HG03196 (cell line): ENCODE measurements at regions not wholly inside any gene's neighbourhood (a gene's known extent, or its start where the extent isn't known, plus 50 kb on each side); places are given as distances from the start of the nearest gene placed in this dataset.
A peak's percentile ranks its signal among the peaks of the same experiment; 100 is the strongest.

Source experiments
- ATAC-seq: cut with Tn5 transposase; IDR thresholded peaks from one replicate; pipeline ENCODE4 v1.9.1; 2021; ENCODE audit not compliant: unreplicated experiment

DNA sequence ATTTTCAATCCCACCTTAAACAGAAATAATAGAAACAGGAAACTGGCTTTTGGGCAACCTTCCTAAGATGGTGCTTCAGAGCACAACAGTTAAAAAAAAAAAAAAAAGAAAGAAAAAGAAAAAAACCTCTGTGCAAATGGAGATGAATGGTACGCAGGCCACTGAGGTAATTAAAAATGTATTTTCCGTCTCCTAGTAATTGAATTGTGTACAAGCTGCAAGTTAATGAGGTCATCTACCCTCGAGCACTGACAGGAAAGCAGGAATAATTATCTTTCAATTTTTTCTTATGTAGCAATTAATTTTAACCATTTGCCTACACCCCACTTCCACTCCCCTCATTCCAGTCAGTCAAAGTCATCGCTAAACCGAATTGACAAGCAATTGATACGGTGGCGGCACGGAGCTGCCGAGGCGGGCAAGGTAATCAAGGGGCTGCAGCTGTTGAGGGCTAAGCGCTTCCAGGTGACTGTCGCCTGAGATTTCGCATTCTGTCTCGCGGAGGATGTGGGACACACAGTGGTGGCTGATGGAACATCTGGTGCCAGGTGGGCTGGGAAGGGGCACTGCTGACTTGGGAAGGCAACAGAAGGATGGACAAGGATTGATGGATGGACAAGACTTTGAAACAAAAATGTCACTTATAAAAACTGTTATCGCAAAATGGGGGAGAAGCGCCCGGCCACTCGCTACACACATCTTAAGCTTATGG is 109.4 kb downstream of the RCN1 start:
- ATAC-seq = no peak

DNA sequence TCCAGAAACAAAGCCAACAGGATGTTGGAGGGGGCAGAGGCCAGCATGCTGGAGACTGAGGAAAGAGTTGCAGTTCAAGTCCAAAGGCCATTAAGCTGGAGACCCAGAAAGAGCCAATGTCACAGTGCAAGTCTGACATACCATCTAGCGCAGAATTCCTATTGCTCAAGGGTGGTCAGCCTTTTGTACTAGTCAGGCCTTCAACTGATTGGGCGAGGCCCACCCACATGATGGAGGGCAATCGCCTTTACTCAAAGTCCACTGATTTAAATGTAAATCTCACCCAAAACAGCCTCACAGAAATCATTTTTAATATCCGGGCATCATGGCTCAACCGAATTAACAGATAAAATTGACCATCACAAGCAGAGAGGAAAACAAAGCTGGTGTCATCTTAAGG is 113.9 kb downstream of the RCN1 start:
- ATAC-seq = no peak

DNA sequence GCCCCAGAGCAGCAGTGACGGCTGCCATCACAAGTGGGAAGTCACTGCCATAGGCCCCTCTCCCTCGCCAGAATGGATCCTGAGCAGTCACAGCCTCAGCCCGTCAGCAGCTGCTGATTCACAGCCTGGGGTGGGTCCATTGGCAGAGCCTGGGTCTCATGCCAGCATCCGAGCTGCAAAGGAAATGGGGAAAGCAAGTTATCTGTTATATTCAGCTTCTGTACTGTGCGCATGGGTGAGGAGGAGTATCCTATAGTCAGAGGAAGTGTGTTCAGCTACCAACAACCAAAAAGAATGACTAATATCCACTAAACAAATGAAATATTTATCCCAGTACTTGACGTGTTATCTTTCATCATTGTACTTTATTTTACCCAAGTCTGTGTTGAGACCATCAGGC is 119.7 kb downstream of the RCN1 start:
- no peak for ATAC-seq

DNA sequence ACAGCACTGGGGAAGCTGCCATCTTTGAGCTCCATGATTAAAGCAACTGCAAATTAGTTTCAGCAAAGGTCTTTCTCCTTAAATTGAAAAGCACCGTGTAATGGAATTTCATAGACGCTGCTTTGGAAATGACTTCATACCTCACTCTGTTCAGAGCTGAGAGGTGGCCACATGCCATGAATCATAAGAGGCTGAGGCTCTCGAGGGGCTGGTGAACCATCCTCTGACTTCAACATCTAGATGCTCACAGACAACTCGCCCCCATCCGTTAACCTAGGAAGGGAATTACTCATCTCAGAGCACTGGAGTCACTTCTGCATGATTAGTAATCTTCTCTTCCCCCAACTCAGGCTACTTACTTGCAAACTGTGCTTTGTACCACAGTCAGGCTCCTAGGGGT is 122.3 kb downstream of the RCN1 start:
- no peak for ATAC-seq

DNA sequence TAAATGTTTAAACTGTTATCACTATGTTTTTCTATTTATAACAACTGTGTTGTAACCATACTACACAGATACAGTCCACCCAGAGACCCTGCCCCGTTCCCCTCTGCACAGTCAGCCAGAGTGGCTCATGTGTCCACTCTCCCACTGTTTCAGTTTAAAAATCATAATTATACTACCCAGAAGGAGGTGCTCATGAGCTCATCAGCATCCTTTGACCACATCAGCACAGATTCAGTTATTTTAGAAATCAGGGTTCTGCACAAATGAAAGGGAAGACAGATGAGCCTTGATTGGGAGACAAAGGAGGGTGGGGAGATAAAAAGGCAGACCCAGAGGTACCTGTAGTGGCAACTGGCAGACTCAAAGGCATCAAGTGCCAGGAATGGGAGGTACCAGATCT is 124.3 kb downstream of the RCN1 start:
- no peak for ATAC-seq

DNA sequence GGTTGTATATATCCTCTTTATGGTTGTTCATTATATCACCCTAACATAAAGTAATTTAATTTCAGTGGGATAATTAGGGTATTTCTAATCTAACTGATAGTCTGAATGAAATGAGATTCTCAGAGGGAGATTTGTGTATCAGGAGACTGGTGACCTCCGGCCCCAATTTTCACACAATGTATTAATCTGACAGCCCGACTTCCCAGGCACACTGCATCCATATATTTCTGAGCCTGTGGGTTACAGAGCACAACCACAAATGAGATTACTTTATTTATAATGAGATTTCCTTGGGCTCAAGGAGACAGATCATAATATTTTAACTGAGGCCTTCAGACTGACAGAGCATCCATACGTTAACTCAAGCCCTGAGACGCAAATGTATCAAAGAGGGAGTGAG is 125.9 kb downstream of the RCN1 start:
- no peak for ATAC-seq

DNA sequence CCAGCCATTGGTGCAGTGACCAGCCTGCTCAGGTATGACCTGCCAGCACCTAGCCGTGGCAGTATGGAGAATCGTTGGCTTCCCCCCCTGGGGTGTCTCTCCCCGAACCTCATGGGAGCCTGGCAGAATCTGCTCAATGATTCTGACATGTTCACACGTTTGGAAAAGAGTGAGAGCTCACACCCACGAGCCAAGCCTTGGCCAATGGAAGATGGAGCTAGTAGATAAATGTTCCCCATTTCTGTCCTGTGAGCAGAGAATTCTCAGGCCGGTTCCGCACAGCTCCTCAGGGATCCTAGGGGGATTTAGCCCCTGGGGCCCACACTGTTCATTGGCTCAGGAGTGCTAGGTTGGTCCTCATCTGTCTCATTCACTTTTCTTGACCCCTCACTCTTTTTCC is 128.4 kb downstream of the RCN1 start:
- no peak for ATAC-seq

DNA sequence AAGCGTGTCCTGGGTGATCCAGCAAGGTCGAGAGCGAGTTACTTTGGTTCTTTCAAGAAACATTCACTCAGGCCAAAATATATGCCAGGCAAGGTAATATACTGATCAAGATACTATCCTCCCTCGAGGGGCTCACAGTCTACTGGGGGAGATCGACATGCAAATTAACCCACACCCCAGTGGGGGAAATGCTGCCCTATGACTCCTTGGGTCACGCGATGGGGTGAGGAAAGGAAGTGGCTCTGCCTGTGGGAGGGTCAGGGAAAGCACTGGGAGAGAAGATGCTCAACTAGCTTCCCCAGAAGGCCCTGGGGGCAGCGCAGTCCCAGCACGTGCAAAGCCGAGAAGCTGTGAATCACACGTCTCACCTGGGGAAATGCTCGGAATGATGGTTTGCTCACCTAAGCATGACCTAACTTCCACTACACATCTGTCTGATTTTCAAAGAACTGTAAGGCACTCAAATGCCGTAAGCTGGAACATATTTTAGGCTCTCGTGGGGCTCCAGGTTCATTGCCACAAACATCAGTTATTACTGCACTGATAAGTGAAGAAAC is 130.7 kb downstream of the RCN1 start:
- no peak for ATAC-seq

DNA sequence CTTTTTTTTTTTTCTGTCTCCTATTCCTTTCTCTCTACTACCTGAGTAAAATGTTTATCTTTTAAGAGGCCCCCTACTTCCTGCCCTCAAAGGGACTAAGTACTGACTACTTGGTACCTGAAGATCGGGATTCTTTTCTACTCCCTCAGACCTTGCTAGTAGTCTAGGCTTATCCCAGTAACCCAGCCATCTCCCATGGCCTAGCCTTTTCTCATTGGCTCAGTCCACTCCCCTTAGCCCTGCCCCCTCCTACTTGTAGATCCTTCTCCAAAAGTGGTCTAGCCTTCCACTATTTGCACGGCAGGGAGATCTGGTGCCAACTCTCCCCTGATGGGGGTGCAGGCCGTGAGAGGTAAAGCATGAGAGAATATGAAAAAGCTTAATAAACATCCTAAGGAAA is 133.7 kb downstream of the RCN1 start:
- no peak for ATAC-seq

DNA sequence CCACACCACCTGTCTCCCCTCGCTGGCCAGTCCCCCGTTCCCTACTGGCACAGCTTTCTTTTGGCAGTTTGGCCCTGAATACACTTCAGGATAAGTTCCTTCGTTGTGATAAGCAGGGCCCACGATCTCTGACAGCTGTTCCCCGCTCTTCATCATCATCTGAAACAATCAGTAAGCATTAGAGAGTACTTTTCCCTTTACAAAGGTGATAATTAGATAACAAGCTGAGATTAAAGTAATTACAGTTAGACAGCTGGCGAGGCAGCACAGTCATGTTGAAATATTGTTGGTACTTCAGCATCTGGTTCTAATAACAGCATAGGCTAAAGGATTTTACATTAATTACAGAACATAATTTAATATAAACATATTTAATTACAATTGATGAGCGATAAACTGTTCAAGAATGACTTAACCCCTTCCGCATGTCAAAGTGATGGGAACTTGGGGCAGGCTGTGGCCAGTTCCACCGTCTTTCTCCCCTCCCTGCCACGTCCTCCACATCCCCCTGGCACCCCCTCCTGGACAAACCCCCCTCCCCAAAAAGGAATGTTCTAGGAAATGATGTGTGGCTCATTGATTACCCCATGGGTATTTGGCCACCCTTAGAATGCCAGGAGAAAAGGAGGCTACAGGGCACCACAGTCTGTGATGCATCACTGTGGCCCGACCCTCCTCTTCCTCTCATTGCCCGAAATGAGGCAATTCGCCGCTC is 134.9 kb downstream of the RCN1 start:
- ATAC-seq = no peak

DNA sequence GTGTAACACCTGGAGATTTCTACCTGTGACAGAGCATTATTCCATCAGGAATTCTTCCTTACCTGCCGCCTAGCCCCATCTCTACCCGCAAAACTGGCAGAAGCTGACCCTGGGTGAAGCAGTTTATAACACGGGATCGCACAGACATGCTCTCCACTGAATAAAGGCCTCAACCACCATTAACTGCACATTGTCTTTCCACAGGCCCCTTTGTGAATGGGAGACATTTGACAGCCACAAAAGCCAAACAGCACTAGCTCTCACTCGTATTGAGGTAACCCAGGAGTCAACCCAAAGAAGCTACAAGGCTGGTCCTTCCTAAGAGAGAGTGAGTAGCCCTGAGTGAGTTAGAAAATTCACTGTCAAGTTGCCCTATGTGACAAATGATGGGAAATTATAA is 135.6 kb downstream of the RCN1 start:
- ATAC-seq = no peak

DNA sequence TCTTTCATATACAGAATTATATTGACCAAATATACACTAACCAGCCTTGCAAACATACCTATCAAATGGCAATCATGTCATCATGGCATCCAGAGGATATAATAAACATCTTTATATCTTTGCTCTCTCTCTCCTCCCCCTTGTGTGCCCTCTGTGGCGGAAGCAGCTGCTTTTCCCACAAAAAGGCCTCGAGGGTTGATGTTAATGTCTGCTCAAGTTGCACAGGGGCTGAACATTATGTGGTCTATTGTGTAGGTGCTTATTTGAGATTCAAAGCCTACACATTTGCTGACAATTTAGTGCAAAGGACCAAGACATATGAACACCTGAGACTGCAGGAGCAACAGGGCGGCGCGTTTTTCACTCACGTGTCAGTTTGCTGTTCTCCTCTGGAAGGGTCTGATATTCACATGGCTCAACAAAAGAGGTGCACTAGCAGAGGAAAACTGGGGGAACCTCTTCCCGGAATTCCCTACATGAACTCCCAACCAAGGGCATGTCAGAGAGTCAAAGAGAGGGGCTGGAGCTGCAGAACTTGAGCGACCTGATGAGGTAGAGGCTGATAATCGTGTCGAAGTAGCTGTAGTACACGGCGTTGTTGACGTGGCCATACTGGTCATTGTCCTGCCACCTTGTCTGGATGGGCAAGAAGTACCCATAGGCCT is 138.8 kb downstream of the RCN1 start:
- ATAC-seq = no peak

DNA sequence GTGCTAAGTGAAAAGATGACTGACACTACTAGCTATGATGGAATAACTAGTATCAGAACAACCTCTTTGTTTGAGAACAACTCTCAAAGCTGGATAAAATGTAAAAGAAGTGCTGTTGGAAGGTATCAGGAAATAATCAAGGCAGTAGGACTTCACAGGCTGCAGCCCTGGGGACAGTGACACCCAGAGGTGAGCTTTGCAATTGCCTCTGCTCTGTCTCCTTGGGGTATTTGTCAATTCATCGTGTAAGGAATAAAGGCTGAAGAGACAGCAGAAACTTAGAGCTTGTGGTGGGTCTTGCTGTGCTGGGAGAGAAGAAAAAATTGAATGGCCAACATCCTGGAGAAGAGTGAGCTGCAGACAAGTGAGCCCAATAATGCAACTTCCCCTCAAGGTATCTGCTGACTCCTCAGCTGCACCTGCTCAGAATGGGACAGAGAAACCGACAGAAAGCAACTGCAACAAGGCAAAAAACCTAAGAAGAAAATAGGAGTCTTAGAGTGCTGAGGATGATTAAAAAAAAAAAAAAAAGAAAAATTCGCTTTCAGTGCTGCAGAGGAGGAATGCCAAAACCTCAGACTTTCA is 141.1 kb downstream of the RCN1 start:
- ATAC-seq = peak; percentile 80

DNA sequence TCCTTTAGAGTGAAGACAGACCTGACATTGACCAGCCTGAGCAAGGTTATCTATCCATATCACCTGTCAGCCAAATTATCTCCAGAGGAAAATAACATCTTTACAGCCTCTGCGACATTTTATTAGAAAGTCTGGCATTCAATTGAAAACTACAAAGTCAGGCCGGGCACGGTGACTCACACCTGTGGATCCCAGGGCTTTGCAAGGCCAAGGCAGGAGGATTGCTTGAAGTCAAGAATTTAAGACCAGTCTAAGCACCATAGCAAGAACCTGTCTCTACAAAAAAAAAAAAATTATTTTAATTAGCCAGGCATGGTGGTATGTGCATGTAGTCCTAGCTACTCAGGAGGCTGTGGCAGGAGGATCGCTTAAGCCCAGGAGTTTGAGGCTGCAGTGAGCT is 141.6 kb downstream of the RCN1 start:
- ATAC-seq = no peak

DNA sequence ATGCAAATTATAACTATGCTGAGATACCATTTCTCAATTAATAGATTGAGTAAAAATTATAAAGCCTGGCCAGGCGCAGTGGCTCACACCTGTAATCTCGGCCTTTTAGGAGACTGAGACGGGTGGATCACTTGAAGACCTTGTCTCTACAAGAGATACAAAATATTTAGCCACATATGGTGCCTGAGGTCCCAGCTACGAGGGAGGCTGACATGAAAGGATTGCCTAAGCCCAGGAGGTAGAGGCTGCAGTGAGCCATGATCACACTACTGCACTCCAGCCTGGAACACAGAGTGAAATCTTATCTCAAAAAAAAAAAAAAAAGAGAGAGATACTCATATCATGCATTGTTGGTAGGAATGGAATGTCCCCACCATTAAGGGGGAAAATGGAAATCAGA is 142.4 kb downstream of the RCN1 start:
- ATAC-seq = no peak

DNA sequence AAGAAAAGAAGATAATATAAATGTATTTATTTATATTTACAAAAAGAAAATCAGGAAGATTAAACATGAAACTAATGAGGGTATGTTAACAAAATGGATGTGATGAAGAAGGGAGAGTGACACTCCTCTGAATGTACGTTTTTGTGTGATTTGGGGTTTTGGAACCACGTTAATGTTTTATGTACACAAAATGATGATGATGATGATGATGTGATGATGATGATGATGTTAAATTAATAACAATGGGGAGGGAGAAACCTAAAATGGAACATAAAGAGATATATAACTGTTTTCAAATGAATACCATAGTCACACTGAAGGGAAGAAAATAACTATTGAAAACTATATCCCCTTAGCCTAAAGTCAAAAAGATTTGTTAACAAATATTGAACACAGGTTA is 143.1 kb downstream of the RCN1 start:
- ATAC-seq = no peak

DNA sequence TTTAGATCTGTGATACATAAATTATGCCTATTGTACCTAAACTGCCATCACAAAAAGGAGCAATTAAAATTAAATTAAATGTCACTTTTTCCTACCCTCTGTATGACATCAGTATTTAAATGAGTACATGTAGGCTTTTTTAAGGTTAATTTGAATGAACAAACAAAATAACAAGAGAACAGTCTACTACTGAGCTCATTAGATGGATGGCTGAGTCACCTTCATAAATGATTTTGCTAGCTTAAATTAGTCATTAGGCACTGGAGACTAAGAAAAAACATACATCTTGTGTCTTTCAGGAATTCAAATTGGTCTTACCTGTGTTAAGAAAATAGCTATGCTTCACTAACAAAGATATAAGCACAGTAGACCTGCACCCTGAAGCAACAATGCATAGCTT is 153.6 kb downstream of the RCN1 start:
- no peak for ATAC-seq

DNA sequence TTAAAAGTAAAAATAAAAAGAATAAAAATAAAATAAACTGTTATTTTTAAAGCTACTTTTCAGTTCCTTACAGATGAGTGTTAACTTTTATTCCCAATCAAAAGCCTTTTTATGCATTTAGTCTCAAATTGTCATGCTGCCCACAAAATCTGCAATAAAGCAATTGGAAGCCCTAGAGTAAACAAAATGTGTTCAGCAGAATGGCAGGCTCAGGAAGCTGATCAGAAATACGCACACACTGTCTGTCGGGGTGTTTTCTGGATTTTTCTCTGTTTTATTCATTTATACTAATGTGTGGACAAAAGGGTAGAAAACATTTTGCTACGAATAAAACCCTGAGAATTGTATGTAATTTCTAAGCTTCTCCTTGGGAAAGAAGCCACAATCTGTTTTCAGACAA is 162.8 kb downstream of the RCN1 start:
- no peak for ATAC-seq

DNA sequence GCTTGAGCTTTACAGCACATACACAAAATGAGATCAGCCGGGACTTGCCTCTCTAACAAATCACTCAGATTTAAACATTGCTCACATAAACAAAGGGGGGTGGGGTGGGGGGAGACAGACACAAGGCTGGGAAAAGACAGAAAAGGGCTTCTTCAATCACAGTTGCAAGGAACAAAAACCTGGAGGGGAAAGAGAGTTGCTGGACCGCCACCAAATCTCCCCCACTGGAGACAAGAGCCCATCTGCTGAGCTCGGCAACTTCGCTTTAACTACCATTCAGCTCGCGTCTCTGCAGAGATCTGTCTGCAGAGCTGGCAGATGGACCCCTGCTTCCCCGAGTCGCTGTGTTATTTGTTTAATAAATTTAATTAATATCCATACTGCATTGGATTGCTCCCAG is 165.0 kb downstream of the RCN1 start:
- no peak for ATAC-seq

DNA sequence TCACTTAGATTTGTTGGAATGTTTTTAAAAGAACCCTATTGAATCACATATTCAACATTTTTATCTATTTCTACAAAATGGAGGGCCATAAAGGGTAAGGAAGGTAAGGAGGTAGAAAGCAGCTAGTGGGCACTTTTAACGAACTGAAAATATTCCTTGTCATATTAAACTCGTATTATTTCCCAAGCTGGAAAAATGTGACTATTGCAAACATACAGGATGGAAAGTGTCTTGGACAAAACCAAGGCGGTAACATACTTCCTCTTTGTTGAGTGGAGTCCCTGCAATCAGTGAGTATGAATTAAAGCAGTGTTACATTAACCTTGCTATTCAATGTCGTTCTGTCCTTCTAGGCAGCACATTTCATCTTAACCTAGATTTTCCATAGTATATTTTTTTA is 165.6 kb downstream of the RCN1 start:
- no peak for ATAC-seq

DNA sequence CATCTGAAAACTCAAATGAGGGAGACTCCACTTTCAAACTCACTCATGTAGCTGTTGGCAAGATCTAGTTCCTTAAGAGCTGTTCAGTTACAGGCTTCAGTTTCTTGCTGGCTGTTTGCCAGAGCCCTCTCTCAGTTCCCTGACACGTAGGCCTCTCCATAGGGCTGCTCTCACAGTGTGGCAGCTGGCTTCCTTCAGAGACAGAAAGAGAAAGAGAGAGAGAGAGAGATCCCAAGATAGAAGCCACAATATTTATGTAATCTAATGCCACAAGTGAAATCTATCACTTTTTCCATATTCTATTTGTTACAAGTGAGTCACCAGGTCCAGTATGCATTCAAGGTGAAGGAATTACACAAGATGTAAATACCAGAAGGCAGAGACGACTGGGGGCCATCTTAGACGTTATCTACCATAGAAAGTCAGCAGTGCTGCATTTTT is 168.8 kb downstream of the RCN1 start:
- ATAC-seq = peak; percentile 65

DNA sequence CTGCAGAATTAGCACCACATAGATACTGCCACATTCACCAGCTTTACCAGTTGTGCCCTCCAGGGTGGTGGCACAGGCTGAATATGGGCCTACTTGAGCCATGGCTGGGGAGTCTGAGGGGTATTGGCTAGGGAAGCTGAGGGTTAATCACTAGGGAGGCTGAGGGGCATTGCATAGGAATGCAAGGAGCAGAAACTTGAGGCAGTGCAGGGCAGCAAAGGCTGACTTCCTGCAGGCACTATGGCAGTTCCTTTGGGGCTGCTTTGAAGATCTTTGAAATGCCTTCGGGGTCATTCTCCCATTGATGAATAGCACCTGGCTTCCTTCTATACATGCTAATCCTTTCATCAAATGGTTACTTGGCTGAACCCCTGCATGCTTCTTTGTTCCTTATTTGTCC is 171.5 kb downstream of the RCN1 start:
- ATAC-seq = no peak
